Stimulated activated CD8-positive, alpha-beta memory T cell treated with anti-CD3 and anti-CD28 coated beads, Interleukin-4, amount 100 ng/mL, for 24 hours (primary cell): ENCODE measurements at regions not wholly inside any gene's neighbourhood (a gene's known extent, or its start where the extent isn't known, plus 50 kb on each side); places are given as distances from the start of the nearest gene placed in this dataset.

Source experiments
- DNase-seq: peaks from one replicate; pipeline ENCODE4 v3.0.0-alpha.2; 2020; ENCODE audit warnings: low read depth

DNA sequence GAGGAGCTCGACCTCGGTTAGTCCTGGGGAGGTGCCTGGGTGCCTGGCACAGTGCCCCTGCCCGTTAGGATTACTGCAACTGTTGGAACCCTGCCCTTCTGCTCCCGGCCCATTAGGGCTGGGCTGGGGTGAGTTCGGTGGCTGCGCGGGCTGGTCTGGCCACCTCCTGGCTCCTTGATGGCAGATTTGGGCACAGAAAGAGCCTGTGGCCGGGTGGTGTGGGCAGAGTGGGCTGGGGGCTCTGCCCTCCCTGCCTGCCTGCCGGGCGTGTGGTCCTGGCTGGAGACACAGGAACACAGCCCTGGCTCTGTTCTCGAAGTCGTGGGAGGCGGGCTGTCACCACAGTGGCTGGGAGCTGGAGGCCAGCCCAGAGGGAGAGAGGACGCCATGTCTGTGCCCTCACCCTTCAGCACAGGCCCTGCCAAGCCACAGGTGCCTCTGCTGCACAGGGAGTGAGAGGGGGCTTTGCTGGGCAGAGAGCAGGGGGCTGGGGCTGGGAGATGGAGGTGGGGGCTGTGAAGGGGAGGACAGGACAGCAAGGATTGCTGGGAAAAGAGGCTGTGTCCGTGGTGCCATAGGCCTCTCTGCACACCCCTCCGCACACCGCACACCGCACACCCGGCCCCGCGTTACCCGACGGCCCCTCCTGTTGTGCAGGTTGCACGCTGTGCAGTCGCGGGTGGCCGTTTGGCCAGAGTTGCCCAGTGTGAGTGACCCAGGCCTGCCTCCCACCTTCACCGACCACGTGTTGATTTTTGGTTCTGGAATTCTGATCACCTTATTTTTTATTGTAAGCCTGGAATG lies 236.6 kb upstream of the GSE1 start:
- no peak for DNase-seq

DNA sequence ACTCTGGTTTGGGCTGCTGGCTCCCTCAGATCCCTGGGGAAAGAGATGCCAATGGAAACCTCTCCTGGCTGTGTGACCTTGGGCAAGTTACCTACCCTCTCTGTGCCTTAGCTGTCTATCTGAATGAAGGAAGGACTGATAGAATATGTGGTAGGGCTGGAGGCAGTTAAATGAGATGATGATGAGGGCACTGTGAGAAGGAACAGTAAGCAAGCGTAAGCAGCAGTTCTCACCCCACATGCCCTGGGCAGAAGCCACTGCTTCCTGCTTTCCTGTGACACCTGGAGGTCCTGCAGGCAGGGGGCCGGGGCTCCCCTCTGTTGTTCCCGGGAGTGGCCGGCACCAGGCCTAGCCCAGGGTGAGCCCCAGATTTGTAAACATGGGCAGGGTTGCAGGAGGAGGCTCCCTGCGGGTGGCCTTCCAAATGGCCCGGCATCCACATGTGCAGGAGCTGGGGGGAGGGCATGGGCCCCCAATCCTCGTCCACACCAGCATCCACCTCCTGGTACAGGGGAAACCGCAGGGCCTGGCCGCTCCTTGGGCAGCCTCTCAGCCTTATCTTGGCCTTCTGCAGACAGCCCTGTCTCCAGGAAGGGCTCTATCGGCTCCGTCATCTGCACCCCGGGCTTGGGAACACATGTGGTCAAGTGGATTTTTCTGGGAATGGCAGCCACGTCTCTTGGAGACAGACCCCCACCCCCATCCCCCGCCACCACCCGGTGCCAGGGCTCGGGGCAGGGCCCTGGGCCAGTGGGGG lies 235.6 kb upstream of the GSE1 start:
- no peak for DNase-seq

DNA sequence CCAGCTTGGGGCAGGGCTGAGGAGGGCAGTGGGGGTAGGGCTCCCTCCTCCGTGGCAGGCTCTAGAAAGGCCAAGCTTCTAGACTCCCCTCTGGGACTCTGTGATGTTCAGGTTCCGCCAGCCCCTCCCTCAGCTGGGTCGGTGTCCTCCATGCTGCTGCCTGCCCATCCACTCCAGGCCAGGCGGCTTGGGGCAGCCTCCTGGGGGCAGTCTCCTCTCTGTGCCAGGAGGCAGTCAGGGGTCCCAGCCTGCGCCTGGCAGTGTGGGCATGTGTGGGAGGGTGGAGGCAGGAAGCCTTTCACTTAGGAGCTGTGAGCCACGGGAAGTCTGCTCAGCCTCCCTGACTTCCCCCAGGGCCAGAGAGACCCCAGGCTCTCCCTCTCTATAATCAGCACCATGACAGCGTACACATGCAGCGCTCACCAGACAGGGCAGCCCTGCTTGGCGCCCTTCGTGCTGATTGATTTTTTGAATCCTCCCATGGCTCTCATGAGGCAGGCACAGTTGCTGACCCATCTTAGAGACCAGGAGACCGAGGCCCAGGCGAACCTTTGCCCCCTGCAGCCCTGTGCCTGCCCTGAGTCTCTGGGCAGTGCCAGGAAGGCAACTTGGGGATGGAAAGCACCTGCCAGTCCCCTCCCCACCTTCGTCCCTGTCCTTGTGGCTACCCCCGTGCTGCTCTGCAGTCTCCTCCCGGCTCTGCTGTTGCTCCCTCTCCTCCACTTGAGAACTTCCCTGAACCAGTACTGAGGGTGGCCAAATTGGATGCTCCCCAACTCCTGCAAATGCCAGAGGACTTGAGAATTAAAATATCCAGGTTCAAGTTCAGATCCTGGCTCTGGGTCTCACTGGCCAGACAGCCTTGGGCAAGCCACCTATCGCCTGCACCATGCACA lies 234.7 kb upstream of the GSE1 start:
- no peak for DNase-seq

DNA sequence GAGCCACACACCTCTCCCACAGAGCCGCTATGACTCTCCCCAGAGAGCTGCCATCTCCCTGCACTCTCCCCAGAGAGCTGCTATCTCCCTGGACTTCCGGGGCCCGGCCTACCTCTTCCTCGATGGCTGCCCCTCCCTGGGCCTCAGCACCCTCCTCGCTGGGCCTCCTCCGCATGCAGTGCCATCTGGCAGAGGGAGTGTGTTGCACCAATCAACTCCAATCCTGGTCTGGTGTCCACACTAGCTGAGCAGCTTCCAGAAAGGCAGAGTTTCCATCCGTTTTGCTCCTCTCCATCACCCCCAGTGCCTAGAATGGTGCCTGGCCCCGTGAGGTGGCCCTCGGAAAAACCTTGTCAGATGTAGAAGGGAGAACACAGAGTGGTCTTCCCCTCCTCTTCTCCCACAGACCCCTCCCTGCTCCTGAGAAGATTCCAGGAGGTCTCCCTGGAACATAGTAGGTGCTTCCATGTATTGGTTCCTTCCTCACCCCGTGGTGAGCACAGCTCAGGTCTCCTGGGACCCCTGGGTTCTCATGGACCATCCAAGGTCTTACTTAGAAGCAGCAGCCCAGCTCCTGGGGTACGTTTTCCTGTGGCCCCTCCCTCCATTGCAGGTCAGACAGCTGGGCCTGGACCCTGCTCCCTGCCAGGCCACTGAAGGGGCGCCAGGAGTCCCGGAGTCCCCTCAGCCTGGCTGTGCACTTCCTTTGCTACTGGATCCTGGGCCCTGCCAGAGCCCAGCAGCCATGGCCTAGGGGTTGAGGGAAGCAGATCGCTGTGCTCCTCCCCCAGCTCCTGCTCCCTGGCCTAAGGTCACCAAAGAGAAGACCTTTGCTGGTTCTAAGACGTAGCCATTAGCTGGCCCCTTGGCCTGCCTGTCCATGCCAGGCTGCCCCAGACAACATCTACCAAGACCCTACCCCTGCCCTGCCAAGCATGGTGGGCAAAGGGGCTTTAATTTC lies 233.8 kb upstream of the GSE1 start:
- DNase-seq, result no peak

DNA sequence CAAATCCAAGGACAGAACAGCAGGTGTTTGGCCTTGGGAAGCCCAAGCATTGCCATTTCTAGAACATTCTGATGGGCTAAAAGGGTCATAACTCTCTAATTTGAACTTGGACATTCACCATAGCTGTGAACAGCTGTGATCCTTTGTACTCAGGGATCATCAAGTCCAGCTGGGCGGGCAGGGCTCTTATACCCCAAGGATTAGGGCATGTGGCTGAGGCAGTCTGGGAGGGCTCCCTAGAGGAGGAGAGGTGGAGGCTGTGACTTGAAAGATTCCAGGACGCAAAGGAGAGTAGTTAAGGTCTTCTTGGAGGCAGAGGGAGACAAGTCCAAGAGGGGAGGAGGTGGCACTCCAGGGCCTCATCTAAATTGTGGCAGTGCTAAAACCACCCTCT lies 233.1 kb upstream of the GSE1 start:
- DNase-seq, result no peak

DNA sequence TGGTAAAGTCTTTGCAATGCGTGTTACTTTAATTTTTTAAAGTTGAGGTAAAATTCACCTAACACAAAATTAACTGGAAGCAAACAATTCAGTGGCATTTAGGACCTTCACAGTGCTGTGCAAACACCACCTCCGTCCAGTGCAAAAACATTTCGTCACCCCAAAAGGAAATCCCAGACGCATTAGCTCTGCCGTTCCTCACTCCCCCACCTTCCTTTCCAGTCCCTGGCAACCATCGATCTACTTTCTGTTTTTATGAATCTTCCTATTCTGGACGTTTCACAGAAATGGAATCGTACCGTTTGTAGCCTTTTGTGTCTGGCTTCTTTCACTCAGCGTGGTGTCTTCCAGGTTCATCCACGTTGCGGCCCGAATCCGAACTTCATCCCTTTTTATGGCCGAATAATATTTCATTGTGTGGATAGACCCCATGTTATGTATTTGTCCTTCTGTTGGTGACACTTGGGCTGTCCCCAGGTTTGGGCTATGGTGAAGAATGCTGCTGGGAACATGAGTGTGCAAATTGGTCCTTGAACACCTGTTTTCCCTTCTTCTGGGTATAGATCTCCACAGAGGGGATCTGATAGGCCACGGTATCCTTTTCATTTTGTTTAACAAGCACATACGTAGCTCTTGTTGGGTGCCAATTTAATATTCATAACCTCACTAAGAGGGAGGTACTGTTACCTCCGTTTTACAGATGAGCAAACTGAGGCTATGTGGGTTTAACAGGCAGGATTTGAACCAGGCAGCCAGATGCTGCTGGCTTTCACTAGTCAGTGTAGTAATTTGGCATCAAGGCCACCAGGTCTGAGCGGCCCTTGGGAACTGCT lies 232.0 kb upstream of the GSE1 start:
- DNase-seq, result no peak

DNA sequence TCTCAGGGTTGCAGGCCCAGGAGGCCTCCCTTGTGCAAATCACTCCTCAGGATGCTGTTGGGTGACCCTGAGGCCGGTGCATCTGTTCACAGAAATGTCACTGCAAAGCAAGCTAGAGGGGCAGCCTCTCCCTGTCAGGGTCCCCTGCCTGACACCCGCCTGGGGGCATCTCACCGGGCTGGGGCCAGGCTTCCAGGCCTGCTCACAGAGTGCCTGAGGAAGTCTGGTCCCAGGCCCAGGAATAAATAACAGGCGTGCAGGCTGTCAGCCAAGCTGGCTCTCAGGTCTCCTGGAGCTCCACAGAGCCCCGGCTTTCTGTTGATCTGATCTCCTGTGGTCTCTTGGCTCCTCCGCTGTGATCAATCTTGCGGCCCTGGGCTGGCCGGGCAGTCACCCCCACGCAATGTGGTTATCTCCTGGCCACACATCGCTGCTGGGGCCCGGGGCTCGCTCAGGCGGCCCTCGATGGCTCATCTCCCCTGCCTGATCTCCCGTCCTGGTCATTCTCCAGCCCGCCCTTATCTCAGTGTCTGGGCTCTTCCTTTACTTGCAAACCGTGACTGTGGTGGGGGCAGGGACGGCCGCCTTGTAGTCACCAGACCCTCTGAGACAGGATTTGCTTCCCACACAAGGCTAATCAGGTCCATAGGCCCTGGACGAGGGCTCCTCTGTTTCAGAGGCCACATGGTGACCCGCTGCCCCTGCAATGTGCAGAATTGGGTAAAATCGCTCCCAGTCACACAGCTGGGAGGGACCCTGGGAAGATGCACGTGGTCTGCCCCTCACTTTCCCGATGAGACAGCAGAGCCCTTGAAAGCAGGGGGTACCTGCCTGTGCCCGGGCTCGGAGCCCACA lies 231.2 kb upstream of the GSE1 start:
- no peak for DNase-seq

DNA sequence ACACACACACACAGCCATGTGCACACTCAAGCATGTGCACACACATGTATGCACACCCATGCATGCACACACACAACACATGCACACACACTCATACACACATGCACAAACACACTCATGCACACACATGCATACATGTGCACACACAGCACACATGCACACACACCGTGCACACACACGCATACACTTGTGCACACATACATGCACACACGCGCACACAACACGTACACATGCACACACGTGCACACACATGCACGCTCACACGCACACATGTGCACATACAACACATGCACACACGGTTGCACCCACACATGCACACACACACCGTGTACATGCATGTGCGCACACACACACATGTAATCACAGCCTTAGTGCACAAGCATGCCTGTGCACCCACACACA lies 230.4 kb upstream of the GSE1 start:
- no peak for DNase-seq

DNA sequence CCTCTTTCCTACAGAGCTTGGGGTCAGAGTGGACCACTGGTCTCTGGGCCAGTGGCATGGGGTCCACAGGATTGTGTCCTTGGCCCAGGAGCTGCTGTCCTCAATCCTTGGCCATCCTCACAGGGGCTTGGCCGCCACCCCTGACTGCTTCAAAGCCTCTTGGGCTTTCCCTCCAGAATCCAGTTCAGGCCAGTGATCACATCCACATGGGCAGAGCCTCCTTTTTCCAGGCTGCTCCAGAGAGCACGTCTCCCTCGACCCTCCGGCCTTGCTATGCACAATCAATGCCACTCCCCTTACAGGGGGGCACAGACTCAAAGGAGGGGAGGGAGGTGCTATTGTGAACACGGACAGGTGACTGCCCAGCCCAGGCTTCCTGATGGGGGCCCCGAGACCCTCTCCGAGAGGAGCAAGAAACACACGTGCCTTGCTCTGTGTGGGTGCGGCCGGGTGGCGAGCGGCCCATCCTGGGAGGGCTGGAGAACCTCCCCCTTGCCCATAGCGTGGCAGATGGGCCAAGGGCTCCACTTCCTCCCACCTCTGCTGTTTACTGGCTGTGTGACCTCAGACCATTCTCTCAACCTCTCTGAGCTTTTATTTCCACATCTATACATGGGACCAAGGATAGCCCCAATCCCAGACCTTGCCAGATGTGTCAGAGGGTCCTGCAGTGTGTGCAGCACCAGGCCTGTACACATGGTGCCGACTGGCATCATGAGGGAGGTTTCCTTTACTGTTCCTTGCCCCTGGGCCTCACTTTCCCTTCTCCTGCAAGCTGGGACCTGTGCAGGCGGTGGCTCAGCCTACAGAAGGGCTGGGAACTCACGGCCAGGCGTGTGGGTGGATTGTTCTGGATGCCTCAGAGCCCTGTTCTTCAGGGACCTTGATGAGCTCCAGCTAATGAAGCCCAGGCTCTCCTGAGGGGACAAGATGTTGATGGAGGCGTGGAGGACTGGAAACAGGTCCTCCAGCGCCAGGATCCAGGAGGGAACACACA lies 229.0 kb upstream of the GSE1 start:
- DNase-seq, result no peak

DNA sequence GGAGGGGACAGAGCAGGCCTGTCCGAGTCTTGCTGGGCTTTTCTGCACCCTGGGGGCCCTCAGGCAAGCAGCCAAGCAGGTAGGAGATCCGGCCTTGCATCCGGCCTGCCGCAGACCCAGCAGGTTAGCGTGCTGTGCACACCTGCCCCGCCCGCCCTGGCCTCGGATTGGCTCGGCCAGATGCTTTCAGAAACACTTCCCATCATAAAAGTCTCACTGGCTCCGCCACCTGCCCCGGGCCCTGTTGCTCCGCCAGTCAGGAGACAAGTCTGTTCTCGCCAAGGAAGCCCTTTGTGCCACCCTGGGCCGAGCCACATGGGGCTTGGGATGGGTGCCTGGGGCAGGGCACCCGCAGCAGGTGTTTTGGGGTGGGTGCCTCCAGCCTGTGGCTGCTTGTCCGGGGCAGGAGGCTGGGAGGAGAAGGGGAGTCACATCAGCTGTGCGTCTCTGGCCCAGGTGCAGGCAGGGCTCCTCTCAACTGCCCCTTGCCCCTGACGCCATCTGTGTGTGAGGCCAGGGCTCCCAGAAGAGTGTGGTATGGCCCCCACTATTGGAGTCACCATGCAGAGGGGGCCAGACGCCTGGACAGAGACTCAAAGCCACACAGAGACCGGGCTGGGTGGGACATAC lies 228.2 kb upstream of the GSE1 start:
- no peak for DNase-seq

DNA sequence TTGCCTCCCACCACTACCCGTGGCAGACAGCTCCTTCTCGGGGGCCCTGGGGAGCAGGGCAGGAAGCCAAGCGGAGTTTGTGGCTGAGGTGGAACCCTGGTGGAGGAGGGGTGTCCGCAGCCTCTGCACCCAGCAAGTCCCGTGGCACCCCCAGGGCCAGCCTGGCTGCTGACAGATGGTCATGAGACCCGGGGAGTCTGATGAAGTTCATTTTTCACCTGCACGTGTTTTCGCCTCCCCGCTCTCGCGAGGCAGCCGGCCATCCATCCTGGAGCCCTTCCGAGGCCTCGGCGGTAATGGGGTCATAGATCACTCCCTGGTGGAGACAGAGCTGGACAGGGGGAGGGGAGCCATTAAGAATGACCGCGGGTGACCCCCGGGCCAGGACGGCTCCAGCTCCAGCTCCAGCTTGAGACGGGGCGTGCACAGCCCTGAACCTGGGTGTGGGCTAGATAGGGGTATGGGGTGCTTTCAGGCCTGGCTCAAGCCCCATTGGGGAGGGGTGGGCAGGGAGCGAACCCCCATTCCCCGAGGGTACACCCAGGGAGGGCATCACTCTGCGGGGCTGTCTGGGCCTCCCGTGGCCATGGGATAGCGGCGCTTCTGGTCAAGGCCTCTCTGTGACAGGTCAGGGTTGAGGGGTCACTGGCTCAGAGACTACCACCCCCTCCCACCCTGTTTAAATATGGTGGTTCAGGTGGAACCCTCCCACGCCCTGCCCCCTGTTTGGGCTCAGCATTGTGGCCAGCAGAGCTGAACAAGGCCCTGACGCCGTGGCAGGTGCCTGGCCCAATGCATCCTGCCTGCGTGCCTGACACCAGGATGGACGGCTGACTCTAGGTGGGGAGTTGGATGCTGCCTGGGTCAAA lies 227.4 kb upstream of the GSE1 start:
- no peak for DNase-seq

DNA sequence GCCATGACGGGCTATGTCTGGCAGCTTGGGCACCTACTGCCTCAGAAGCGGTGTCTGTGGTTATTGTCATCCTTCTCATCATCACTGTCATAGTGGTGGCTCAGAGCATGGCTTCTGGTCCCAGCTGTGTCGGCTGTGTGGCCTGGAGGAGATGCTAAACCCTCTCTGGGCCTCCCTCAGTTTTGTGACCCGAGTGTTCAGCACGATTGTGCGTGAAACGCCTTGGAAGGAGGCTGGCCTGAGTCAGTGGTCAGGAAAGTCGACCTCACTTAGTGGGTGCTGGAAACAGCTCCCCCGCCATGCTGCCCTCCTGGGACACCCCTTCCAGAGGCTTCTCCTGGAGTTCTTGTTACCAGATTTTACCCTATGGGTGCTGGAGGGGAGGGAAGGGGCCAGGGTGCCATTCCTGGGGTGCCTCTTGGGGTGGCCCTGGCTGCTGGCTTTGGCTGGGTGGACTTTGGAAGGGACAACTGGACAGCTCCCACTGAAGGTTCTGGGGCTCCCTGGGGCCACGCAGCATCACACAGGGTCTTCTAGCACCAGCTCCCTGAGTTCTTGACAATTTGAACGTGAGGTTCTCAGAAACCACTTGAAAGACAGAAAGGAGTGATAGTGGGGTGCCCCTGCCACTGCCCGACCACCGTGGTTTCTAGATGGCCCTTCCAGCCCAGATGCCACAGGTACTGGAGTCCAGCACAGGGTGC lies 226.5 kb upstream of the GSE1 start:
- DNase-seq, result no peak

DNA sequence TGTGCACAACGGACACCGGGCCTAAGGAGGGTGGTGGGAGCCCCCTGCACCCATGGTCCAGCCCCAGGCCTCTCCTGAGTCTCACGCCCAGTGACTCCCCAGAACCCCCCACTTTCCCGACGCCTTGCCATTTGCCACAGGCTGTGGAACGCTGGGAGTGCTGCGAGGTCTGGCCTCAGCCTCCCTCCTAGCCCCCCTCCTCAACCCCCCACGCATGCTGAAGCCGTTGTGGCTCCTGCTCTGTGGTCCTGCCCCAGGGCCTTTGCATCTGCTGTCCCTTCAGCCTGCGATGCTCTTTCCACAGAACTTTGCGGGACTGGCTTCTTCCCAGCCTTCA lies 226.0 kb upstream of the GSE1 start:
- DNase-seq, result no peak

DNA sequence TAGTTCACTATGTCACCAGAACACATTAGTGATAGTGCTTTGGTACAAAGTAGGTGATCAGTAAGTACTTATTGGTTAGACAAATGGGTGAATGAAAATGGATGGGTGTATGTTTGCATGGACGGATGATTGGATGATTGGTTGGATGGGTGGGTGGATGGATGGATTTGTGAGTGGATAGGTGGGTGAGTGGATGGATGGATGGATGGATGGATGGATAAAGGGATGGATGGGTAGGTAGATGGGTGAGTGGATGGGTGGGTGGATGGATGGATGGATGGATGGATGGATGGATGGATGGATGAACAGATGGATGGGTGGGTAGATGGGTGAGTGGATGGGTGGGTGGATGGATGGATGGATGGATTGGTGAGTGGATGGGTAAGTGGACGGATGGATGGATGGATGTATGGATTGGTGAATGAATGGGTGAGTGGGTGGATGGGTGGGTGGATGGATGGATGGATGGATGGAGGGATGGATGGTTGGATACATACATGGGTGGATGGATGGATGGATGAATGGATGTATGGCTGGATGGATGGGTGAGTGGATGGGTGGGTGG lies 225.3 kb upstream of the GSE1 start:
- no peak for DNase-seq

DNA sequence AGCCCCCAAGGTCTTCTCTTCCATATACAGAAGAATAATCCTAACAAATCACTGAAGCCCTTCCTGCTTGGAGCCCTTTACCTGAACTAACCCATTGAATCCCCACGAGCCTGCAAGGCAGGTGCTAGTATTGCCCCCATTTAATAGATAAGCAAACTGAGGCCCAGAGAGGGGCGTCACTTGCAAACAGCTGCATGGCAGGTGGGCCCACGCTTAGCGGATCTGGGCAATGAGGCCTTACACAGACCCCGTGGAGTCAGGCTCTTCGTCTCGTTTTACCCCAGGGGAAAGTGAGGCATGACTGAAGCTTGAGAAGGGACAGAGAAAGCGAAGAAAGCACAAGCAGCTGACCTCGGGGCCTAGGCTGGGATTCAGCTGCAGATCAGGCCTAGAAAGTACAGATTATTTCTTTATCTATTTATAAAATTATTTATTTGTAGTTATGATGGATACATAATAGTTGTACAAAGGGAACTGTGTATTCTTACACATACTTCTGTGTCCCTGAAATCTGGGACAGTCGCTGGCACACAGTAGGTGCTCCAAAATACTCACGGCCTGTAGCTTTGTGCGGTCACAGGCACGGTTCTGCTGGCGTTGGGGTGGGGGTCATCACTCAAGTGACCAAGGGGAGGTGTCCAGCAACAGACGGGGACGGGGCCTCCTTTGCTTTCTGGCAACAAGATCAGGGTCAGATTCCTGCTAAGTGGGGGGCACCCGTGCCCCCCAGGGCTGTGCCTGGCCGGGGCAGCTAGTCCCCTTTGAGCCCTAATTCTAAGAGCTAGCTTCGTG lies 223.2 kb upstream of the GSE1 start:
- DNase-seq, result no peak
